Astrocyte (in vitro differentiated cells and primary cell): ENCODE measurements at regions not wholly inside any gene's neighbourhood (a gene's known extent, or its start where the extent isn't known, plus 50 kb on each side); places are given as distances from the start of the nearest gene placed in this dataset.

Experiments used
- EZH2 ChIP-seq: IDR thresholded peaks from 2 replicates; pipeline ENCODE4 v1.6.1; 2012; ENCODE audit warnings: mild to moderate bottlenecking, low read length, inconsistent platforms; ENCODE audit not compliant: insufficient read depth
- TF ChIP-seq, protein P1 (sequence below): IDR thresholded peaks from 2 replicates; pipeline ENCODE4 v1.5.1; 2011; ENCODE audit warnings: low read depth, mild to moderate bottlenecking, inconsistent platforms, low read length, moderate library complexity; ENCODE audit not compliant: insufficient read depth

DNA sequence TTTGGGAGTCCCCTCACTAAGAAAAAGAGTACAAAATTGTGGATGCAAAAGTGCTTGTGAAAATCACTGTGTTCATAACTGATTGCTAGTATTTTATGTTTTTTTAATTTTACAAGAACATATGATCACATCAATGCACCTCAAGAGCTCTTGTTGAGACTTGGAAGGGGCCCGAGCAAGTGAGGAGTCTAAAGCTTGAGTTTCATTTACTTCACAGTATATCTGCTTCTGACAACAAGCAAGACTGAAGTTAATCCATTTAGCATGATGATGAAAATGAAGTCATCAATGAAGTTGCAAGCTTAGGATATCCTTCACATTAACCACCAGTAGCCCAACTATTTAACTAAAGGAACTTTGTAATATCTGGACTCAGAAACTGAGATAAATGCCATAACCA lies 182.5 kb upstream of the DIO2 start:
- TF ChIP-seq, protein P1, sequence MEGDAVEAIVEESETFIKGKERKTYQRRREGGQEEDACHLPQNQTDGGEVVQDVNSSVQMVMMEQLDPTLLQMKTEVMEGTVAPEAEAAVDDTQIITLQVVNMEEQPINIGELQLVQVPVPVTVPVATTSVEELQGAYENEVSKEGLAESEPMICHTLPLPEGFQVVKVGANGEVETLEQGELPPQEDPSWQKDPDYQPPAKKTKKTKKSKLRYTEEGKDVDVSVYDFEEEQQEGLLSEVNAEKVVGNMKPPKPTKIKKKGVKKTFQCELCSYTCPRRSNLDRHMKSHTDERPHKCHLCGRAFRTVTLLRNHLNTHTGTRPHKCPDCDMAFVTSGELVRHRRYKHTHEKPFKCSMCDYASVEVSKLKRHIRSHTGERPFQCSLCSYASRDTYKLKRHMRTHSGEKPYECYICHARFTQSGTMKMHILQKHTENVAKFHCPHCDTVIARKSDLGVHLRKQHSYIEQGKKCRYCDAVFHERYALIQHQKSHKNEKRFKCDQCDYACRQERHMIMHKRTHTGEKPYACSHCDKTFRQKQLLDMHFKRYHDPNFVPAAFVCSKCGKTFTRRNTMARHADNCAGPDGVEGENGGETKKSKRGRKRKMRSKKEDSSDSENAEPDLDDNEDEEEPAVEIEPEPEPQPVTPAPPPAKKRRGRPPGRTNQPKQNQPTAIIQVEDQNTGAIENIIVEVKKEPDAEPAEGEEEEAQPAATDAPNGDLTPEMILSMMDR, result no peak
- no peak for TF ChIP-seq EZH2
